GM12878 (cell line): ENCODE measurements at regions not wholly inside any gene's neighbourhood (a gene's known extent, or its start where the extent isn't known, plus 50 kb on each side); places are given as distances from the start of the nearest gene placed in this dataset.

Experiments used
- ATAC-seq: fragments of 200-7000 bp; cut with Tn5 transposase; 3 replicates; pipeline ENCODE4 v1.9.1; 2020; ENCODE audit warnings: mild to moderate bottlenecking, moderate library complexity
- BruUV-seq: library from RNA; stranded (reverse); fragments of 400-500 nt; replicated peaks from 2 replicates; lab custom pipeline; 2021; lab: Mats Ljungman, UMichigan
- CTCF ChIA-PET: fragments of 300-600 bp; sonication (Branson Sonifier 250); formaldehyde crosslinking; extraction: SDS; loops from one replicate; lab custom pipeline; 2021; ENCODE audit warnings: inconsistent platforms; lab: Yijun Ruan, JAX
- POLR2A ChIA-PET: fragments of 350-600 bp; formaldehyde crosslinking; extraction: SDS; loops from one replicate; lab custom pipeline; 2021; ENCODE audit warnings: inconsistent platforms; lab: Charles Lee
- RAD21 ChIA-PET: fragments of 300-600 bp; sonication (Branson Sonifier 250); formaldehyde crosslinking; loops from one replicate; lab custom pipeline; 2023; ENCODE audit warnings: antibody characterized with exemption; ENCODE audit not compliant: unreplicated experiment; lab: Charles Lee
- SMC1A ChIA-PET: fragments of 300-600 bp; sonication (Branson Sonifier 250); formaldehyde crosslinking; loops from one replicate; lab custom pipeline; 2023; ENCODE audit not compliant: unreplicated experiment, uncharacterized antibody; lab: Charles Lee
- DNase-seq: peaks from one replicate; pipeline ENCODE4 v3.0.0-alpha.2; 2011; ENCODE audit warnings: low read depth, low spot score
- FAIRE-seq: peaks from 3 replicates; lab custom pipeline; 2011; peaks lifted over from hg19 to GRCh38; lab: Jason Lieb, UNC
- H2AFZ ChIP-seq: 2 replicates; pipeline ENCODE4 v1.6.0; 2011; ENCODE audit warnings: low read depth, low read length, control low read depth; ENCODE audit not compliant: control insufficient read depth
- H3K27ac ChIP-seq: 2 replicates; pipeline ENCODE4 v1.5.1; 2011; ENCODE audit warnings: control low read depth; ENCODE audit not compliant: control insufficient read depth, insufficient read depth
- H3K27me3 ChIP-seq, 2 experiments: replicated peaks in 1 of 2; 2 replicates each; pipeline versions ENCODE4 v1.6.0 to v1.6.1; 2011; ENCODE audit warnings: low read length in 1 of 2; ENCODE audit not compliant: control insufficient read depth in 2 of 2, insufficient read depth in 2 of 2
- H3K36me3 ChIP-seq, 2 experiments: 2 replicates each; pipeline ENCODE4 v1.5.1; 2011; ENCODE audit warnings: low read length in 1 of 2; ENCODE audit not compliant: control insufficient read depth in 2 of 2, insufficient read depth in 2 of 2
- H3K4me1 ChIP-seq: 2 replicates; pipeline ENCODE4 v1.6.1; 2011; ENCODE audit warnings: mild to moderate bottlenecking, low read length, moderate library complexity, mixed read lengths; ENCODE audit not compliant: control insufficient read depth, insufficient read depth
- H3K4me2 ChIP-seq: 2 replicates; pipeline ENCODE4 v1.6.0; 2011; ENCODE audit warnings: control low read depth; ENCODE audit not compliant: control insufficient read depth, insufficient read depth
- H3K4me3 ChIP-seq: fragments of 200-600 bp; sonication (generic); 2 replicates; pipeline ENCODE4 v1.5.1; 2016
- H3K79me2 ChIP-seq: 2 replicates; pipeline ENCODE4 v1.6.0; 2011; ENCODE audit warnings: low read length; ENCODE audit not compliant: control insufficient read depth, insufficient read depth
- H3K9ac ChIP-seq: 2 replicates; pipeline ENCODE4 v1.8.0; 2011; ENCODE audit warnings: low read length, control low read depth, mixed read lengths; ENCODE audit not compliant: control insufficient read depth, insufficient read depth
- H3K9me3 ChIP-seq: replicated peaks from 3 replicates; pipeline ENCODE4 v1.5.1; 2011; ENCODE audit warnings: mild to moderate bottlenecking, low read length; ENCODE audit not compliant: control insufficient read depth, insufficient read depth
- H4K20me1 ChIP-seq: 2 replicates; pipeline ENCODE4 v1.6.0; 2011; ENCODE audit not compliant: control insufficient read depth, insufficient read depth
- EGR1 ChIP-seq, 2 experiments: IDR thresholded peaks; 1 replicate in 1 of 2; 2 replicates in 1 of 2; pipeline ENCODE4 v1.6.1; 2011 to 2012; ENCODE audit warnings: low read depth in 2 of 2, low read length in 2 of 2, borderline replicate concordance in 1 of 2, mild to moderate bottlenecking in 1 of 2, moderate library complexity in 1 of 2
- RBBP5 ChIP-seq: fragments of 200-600 bp; sonication (generic); conservative IDR thresholded peaks from 2 replicates; pipeline ENCODE4 v1.6.1; 2016
- TAF1 ChIP-seq: IDR thresholded peaks from 2 replicates; pipeline ENCODE4 v1.6.1; 2011; ENCODE audit warnings: mild to moderate bottlenecking, low read depth, low read length, borderline replicate concordance
- TARDBP ChIP-seq: IDR thresholded peaks from 2 replicates; pipeline ENCODE4 v1.6.1; 2016; ENCODE audit warnings: borderline replicate concordance
- WGBS: methylation state at CpG from one replicate; pipeline ENCODE4 v1.1.6; 2016; ENCODE audit warnings: low lambda C conversion rate; ENCODE audit not compliant: insufficient replicate concordance, insufficient coverage; ENCODE audit errors: missing lambda C conversion rate; 5-methylcytosine and 5-hydroxymethylcytosine counted together
- in situ Hi-C: fragments of 300-500 bp; cut with MboI; formaldehyde crosslinking; loops from 9 replicates; pipeline ENCODE4 v1.14.3; 2018; ENCODE audit warnings: mixed read lengths
- intact Hi-C: fragments of 100-400 bp; cut with micrococcal nuclease; formaldehyde crosslinking; loops from one replicate; pipeline ENCODE4 v1.14.2; 2022; ENCODE audit not compliant: unreplicated experiment
- TF ChIP-seq, protein P1 (sequence below): IDR thresholded peaks from 2 replicates; pipeline ENCODE4 v1.6.1; 2011; ENCODE audit warnings: borderline replicate concordance, low read depth, mild to moderate bottlenecking, moderate library complexity, low read length; ENCODE audit not compliant: insufficient read depth, poor library complexity, severe bottlenecking
- TF ChIP-seq, protein P2 (sequence below): IDR thresholded peaks from 2 replicates; pipeline ENCODE4 v1.6.1; 2012; ENCODE audit warnings: low read length, inconsistent platforms
- TF ChIP-seq, protein P3 (sequence below): IDR thresholded peaks from 2 replicates; pipeline ENCODE4 v1.6.1; 2011; ENCODE audit warnings: mild to moderate bottlenecking, low read depth, low read length, moderate library complexity; ENCODE audit not compliant: insufficient replicate concordance
- TF ChIP-seq, protein P4 (sequence below): fragments of 450-650 bp; formaldehyde crosslinking; IDR thresholded peaks from 2 replicates; pipeline ENCODE4 v1.5.0; 2022; ENCODE audit warnings: mild to moderate bottlenecking, missing genetic modification characterization

DNA sequence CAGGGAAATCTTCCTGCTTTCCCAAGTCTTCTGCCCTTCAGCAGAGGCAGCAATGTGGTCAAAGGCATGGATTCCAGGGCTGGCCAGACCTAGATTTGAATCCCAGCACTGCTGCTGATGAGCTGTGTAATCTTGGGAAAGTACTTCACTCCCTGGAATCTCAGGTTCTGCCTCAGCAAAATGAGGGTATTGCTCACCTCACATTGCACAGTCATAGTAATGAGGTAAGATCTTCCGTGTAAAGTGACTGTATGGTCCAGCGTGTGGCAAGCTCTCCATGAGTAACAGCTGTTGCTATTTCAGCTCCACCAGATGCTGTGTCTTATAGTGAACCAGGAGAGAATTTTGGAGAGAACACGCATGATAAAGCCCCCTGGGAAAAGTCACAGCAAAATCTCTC lies 56.1 kb upstream of the F3 start:
- H3K9ac ChIP-seq = no peak overlapping the region
- CTCF ChIA-PET = interaction anchor here (1.4 to 1.5 kb wide), 2 partner anchors 10 to 256 kb away, joined by 3 read pairs; no protein-coding TSS in a partner anchor
- no peaks in the 10 kb centered on the region for H3K4me1 ChIP-seq
- no peaks in the 10 kb centered on the region for H3K9me3 ChIP-seq
- no peak for FAIRE-seq
- intact Hi-C loops = no loop called here
- no peak for ATAC-seq
- no peak for DNase-seq
- WGBS = 23% methylated on average over 3 of the region's 3 CpGs
- no peaks in the 10 kb centered on the region for H3K79me2 ChIP-seq
- RAD21 ChIA-PET = no interaction called here
- SMC1A ChIA-PET = interaction anchor here (0.7 to 2.4 kb wide), 4 partner anchors 9 to 78 kb away, joined by 3 to 5 read pairs (median 3); no protein-coding TSS in a partner anchor
- no peaks in the 10 kb centered on the region for H4K20me1 ChIP-seq
- POLR2A ChIA-PET = no interaction called here
- TF ChIP-seq EGR1 (IDR thresholded peaks at IDR 0.05; ENCODE audit: borderline replicate concordance in 1 of 2, low read depth in 2 of 2, low read length in 2 of 2) (no peak), TARDBP (no peak)
- TF ChIP-seq, protein P1, sequence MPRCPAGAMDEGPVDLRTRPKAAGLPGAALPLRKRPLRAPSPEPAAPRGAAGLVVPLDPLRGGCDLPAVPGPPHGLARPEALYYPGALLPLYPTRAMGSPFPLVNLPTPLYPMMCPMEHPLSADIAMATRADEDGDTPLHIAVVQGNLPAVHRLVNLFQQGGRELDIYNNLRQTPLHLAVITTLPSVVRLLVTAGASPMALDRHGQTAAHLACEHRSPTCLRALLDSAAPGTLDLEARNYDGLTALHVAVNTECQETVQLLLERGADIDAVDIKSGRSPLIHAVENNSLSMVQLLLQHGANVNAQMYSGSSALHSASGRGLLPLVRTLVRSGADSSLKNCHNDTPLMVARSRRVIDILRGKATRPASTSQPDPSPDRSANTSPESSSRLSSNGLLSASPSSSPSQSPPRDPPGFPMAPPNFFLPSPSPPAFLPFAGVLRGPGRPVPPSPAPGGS = peak; percentile 47
- no peak overlapping the region for H3K27ac ChIP-seq
- no TSS peak for BruUV-seq
- peaks cover 0 to 3% of the 10 kb centered on the region in 2 experiments; a peak in 1 of 4 replicates for H3K27me3 ChIP-seq
- no peaks in the 10 kb centered on the region for H3K36me3 ChIP-seq
- no peak overlapping the region for H2AFZ ChIP-seq
- no peak overlapping the region for H3K4me2 ChIP-seq
- in situ Hi-C loops = no loop called here
- no peak overlapping the region for H3K4me3 ChIP-seq

DNA sequence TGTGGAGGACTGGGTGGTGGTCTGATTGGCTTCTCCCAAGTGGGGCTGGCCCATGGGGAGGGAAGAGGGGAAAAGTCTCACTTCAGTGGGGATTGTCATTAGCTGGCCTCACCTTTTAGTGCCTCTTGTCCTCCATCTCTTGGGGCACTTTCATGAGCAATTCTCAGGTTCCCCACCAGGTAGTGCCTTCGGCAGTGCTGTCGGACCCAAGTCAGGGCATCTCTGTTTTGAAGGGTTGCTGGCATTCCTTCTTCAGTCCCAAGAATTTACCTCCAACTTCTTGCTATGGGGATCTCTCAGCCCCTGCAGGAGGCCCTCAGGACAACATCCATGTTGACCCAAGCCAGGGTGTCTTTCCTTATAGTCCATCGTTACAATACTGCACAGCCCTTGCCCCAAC lies 54.7 kb upstream of the F3 start:
- no peak overlapping the region for H2AFZ ChIP-seq
- RAD21 ChIA-PET = no interaction called here
- SMC1A ChIA-PET = no interaction called here
- H3K4me3 ChIP-seq = no peak overlapping the region
- H3K9ac ChIP-seq = no peak overlapping the region
- H3K36me3 ChIP-seq = no peaks in the 10 kb centered on the region
- no peak for ATAC-seq
- intact Hi-C loops (no loop called here), in situ Hi-C loops (no loop called here)
- POLR2A ChIA-PET = no interaction called here
- no peaks in the 10 kb centered on the region for H3K4me1 ChIP-seq
- H3K27me3 ChIP-seq = no peaks in the 10 kb centered on the region; a peak in 1 of 4 replicates
- no peak overlapping the region for H3K27ac ChIP-seq
- H4K20me1 ChIP-seq = no peaks in the 10 kb centered on the region
- BruUV-seq = no TSS peak
- no peak overlapping the region for H3K4me2 ChIP-seq
- no peak for DNase-seq
- CTCF ChIA-PET = no interaction called here
- no peaks in the 10 kb centered on the region for H3K79me2 ChIP-seq
- no peaks in the 10 kb centered on the region for H3K9me3 ChIP-seq
- no peak for TF ChIP-seq RBBP5
- TF ChIP-seq, protein P2, sequence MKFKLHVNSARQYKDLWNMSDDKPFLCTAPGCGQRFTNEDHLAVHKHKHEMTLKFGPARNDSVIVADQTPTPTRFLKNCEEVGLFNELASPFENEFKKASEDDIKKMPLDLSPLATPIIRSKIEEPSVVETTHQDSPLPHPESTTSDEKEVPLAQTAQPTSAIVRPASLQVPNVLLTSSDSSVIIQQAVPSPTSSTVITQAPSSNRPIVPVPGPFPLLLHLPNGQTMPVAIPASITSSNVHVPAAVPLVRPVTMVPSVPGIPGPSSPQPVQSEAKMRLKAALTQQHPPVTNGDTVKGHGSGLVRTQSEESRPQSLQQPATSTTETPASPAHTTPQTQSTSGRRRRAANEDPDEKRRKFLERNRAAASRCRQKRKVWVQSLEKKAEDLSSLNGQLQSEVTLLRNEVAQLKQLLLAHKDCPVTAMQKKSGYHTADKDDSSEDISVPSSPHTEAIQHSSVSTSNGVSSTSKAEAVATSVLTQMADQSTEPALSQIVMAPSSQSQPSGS = no peak
- TF ChIP-seq TAF1 = no peak
- TF ChIP-seq, protein P3, sequence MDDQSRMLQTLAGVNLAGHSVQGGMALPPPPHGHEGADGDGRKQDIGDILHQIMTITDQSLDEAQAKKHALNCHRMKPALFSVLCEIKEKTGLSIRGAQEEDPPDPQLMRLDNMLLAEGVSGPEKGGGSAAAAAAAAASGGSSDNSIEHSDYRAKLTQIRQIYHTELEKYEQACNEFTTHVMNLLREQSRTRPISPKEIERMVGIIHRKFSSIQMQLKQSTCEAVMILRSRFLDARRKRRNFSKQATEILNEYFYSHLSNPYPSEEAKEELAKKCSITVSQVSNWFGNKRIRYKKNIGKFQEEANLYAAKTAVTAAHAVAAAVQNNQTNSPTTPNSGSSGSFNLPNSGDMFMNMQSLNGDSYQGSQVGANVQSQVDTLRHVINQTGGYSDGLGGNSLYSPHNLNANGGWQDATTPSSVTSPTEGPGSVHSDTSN = no peak
- TF ChIP-seq, protein P4, sequence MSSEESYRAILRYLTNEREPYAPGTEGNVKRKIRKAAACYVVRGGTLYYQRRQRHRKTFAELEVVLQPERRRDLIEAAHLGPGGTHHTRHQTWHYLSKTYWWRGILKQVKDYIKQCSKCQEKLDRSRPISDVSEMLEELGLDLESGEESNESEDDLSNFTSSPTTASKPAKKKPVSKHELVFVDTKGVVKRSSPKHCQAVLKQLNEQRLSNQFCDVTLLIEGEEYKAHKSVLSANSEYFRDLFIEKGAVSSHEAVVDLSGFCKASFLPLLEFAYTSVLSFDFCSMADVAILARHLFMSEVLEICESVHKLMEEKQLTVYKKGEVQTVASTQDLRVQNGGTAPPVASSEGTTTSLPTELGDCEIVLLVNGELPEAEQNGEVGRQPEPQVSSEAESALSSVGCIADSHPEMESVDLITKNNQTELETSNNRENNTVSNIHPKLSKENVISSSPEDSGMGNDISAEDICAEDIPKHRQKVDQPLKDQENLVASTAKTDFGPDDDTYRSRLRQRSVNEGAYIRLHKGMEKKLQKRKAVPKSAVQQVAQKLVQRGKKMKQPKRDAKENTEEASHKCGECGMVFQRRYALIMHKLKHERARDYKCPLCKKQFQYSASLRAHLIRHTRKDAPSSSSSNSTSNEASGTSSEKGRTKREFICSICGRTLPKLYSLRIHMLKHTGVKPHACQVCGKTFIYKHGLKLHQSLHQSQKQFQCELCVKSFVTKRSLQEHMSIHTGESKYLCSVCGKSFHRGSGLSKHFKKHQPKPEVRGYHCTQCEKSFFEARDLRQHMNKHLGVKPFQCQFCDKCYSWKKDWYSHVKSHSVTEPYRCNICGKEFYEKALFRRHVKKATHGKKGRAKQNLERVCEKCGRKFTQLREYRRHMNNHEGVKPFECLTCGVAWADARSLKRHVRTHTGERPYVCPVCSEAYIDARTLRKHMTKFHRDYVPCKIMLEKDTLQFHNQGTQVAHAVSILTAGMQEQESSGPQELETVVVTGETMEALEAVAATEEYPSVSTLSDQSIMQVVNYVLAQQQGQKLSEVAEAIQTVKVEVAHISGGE (CRISPR knock-in tag) = no peak
- FAIRE-seq = no peak
- 23% methylated on average over 3 of the region's 3 CpGs for WGBS
